Mesenchymal stem cell (in vitro differentiated cells and primary cell): ENCODE measurements at regions not wholly inside any gene's neighbourhood (a gene's known extent, or its start where the extent isn't known, plus 50 kb on each side); places are given as distances from the start of the nearest gene placed in this dataset.

Experiments
- DNase-seq: peaks from one replicate; pipeline ENCODE4 v3.0.0-alpha.2; 2013
- H2AFZ ChIP-seq: one replicate; pipeline ENCODE4 v1.6.1; 2013; ENCODE audit warnings: low read depth, mild to moderate bottlenecking, control low read depth, inconsistent platforms, low read length, moderate library complexity
- H2AK5ac ChIP-seq: 2 replicates; pipeline ENCODE4 v1.6.1; 2013; ENCODE audit warnings: low read length, moderate library complexity, mild to moderate bottlenecking, inconsistent platforms; ENCODE audit not compliant: severe bottlenecking
- H2BK120ac ChIP-seq: one replicate; pipeline ENCODE4 v1.6.1; 2013; ENCODE audit warnings: low read depth, mild to moderate bottlenecking, inconsistent platforms, low read length, moderate library complexity
- H2BK12ac ChIP-seq, 2 experiments: one replicate each; pipeline ENCODE4 v1.6.1; 2013; ENCODE audit warnings: inconsistent platforms in 2 of 2, low read length in 2 of 2, mild to moderate bottlenecking in 2 of 2, moderate library complexity in 2 of 2, control low read depth in 1 of 2
- H2BK15ac ChIP-seq: one replicate; pipeline ENCODE4 v1.6.1; 2013; ENCODE audit warnings: mild to moderate bottlenecking, low read depth, inconsistent platforms; ENCODE audit not compliant: poor library complexity, severe bottlenecking
- H2BK5ac ChIP-seq: 2 replicates; pipeline ENCODE4 v1.6.1; 2013; ENCODE audit warnings: low read depth, mild to moderate bottlenecking, low read length, control low read depth, inconsistent platforms; ENCODE audit not compliant: poor library complexity, severe bottlenecking
- H3K14ac ChIP-seq, 2 experiments: one replicate each; pipeline ENCODE4 v1.6.1; 2013; ENCODE audit warnings: inconsistent platforms in 2 of 2, low read length in 2 of 2, control low read depth in 1 of 2, mild to moderate bottlenecking in 1 of 2, moderate library complexity in 1 of 2
- H3K18ac ChIP-seq, 2 experiments: one replicate each; pipeline ENCODE4 v1.6.1; 2013; ENCODE audit warnings: inconsistent platforms in 2 of 2, low read length in 2 of 2, control low read depth in 1 of 2, low read depth in 1 of 2, mild to moderate bottlenecking in 1 of 2
- H3K23ac ChIP-seq, 2 experiments: one replicate each; pipeline ENCODE4 v1.6.1; 2013; ENCODE audit warnings: inconsistent platforms in 2 of 2, low read length in 2 of 2, mild to moderate bottlenecking in 2 of 2, moderate library complexity in 2 of 2, control low read depth in 1 of 2
- H3K27ac ChIP-seq: 2 replicates; pipeline ENCODE4 v1.5.1; 2013; ENCODE audit warnings: mild to moderate bottlenecking, moderate library complexity, low read length, control low read depth, inconsistent platforms; ENCODE audit not compliant: poor library complexity, severe bottlenecking
- H3K27me3 ChIP-seq, 2 experiments: 2 replicates each; pipeline versions ENCODE4 v1.6.1 to v1.7.0; 2013; ENCODE audit warnings: low read length in 2 of 2, mild to moderate bottlenecking in 2 of 2, moderate library complexity in 2 of 2, control low read depth in 1 of 2, inconsistent platforms in 1 of 2; ENCODE audit not compliant: control insufficient read depth in 1 of 2, insufficient read depth in 1 of 2
- H3K36me3 ChIP-seq, 2 experiments: 2 replicates each; pipeline versions ENCODE4 v1.6.1 to v1.7.0; 2013; ENCODE audit warnings: low read length in 2 of 2, control low read depth in 1 of 2, inconsistent platforms in 1 of 2, low read depth in 1 of 2, mild to moderate bottlenecking in 1 of 2; ENCODE audit not compliant: insufficient read depth in 2 of 2, control insufficient read depth in 1 of 2
- H3K4ac ChIP-seq, 2 experiments: one replicate each; pipeline ENCODE4 v1.6.1; 2013; ENCODE audit warnings: inconsistent platforms in 2 of 2, low read length in 2 of 2, mild to moderate bottlenecking in 2 of 2, moderate library complexity in 2 of 2, control low read depth in 1 of 2, low read depth in 1 of 2
- H3K4me1 ChIP-seq: 2 replicates; pipeline ENCODE4 v1.6.1; 2013; ENCODE audit warnings: low read depth, low read length, control low read depth; ENCODE audit not compliant: control insufficient read depth, insufficient read depth
- H3K4me2 ChIP-seq: 2 replicates; pipeline ENCODE4 v1.6.1; 2013; ENCODE audit warnings: low read length, mild to moderate bottlenecking, inconsistent platforms; ENCODE audit not compliant: poor library complexity, severe bottlenecking
- H3K4me3 ChIP-seq, 2 experiments: 2 replicates each; pipeline versions ENCODE4 v1.5.1 to v1.7.0; 2013; ENCODE audit warnings: low read length in 2 of 2, mild to moderate bottlenecking in 2 of 2, control low read depth in 1 of 2, low read depth in 1 of 2; ENCODE audit not compliant: insufficient read depth in 1 of 2
- H3K79me1 ChIP-seq: replicated peaks from 2 replicates; pipeline ENCODE4 v1.6.1; 2013; ENCODE audit warnings: mild to moderate bottlenecking, control low read depth, low read length, inconsistent platforms; ENCODE audit not compliant: poor library complexity, severe bottlenecking
- H3K9ac ChIP-seq: 2 replicates; pipeline ENCODE4 v1.7.0; 2013; ENCODE audit warnings: mild to moderate bottlenecking, low read length, moderate library complexity
- H3K9me3 ChIP-seq: 2 replicates; pipeline ENCODE4 v1.7.0; 2013; ENCODE audit warnings: mild to moderate bottlenecking, low read length; ENCODE audit not compliant: control insufficient read depth
- H4K8ac ChIP-seq: one replicate; pipeline ENCODE4 v1.6.1; 2013; ENCODE audit warnings: inconsistent platforms, mild to moderate bottlenecking, low read length, moderate library complexity
- H4K91ac ChIP-seq: one replicate; pipeline ENCODE4 v1.6.1; 2013; ENCODE audit warnings: mild to moderate bottlenecking, low read length, inconsistent platforms
- WGBS: methylation state at CpG from one replicate; pipeline ENCODE4 v1.1.7; 2013; ENCODE audit warnings: mixed read lengths; 5-methylcytosine and 5-hydroxymethylcytosine counted together

DNA sequence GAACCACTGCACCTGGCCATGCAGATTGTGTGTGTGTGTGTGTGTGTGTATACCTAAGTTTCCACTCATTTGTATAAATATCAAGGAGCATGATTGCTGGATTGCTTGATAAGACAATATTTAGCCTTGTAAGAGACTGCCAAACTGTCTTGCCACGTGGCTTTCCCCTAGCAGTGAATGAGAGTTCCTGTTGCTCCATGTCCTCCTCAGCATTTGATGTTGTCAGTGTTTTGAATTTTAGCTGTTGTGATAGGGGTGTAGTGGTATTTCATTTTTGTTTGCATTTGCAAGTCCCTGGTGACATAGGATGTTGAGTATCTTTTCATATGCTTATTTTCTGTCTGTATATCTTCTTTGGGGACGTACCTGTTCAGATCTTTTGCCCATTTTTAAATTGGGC is 99.0 kb upstream of the ZNF536 start:
- no peak overlapping the region for H2AFZ ChIP-seq
- H3K18ac ChIP-seq = no peak overlapping the region
- no peak overlapping the region for H3K14ac ChIP-seq
- H3K36me3 ChIP-seq = no peaks in the 10 kb centered on the region
- H2BK120ac ChIP-seq = no peak overlapping the region
- no peak overlapping the region for H2BK15ac ChIP-seq
- no peaks in the 10 kb centered on the region for H3K9me3 ChIP-seq
- no peak overlapping the region for H3K4ac ChIP-seq
- H3K9ac ChIP-seq = no peak overlapping the region
- WGBS = 13% methylated on average over 1 of the region's 2 CpGs
- H3K4me3 ChIP-seq = no peak overlapping the region
- H3K4me1 ChIP-seq = no peaks in the 10 kb centered on the region
- no peaks in the 10 kb centered on the region for H3K27me3 ChIP-seq
- no peak overlapping the region for H3K23ac ChIP-seq
- no peak overlapping the region for H2AK5ac ChIP-seq
- no peak overlapping the region for H3K27ac ChIP-seq
- H4K8ac ChIP-seq = no peak overlapping the region
- H4K91ac ChIP-seq = no peak overlapping the region
- H2BK12ac ChIP-seq = no peak overlapping the region
- no peak overlapping the region for H2BK5ac ChIP-seq
- no peak overlapping the region for H3K4me2 ChIP-seq
- DNase-seq = no peak
- H3K79me1 ChIP-seq = no peaks in the 10 kb centered on the region

DNA sequence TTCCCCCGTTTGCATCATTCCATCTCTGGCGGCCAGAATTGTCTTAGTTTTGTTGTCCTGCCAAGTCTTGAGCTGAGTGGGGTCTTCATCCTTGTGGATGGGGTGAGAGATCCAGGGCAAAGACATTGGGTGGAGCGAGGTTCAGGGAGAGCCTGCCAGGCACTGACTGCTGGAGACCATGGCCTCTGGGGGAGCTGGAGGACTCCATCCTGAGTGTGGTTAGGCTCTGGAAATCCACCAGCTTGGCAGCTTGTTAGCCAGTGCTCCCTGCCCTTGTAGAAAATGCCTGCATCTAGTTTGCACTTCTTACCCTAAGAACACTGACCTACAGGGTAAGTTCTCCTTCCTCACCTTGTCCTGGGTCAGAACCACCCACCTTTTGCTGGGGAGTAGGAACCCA is 97.2 kb upstream of the ZNF536 start:
- H2BK5ac ChIP-seq = no peak overlapping the region
- H3K9me3 ChIP-seq = no peaks in the 10 kb centered on the region
- H2AK5ac ChIP-seq = no peak overlapping the region
- H3K4me1 ChIP-seq = no peaks in the 10 kb centered on the region
- H3K18ac ChIP-seq = no peak overlapping the region
- H3K4ac ChIP-seq = no peak overlapping the region
- H2BK120ac ChIP-seq = no peak overlapping the region
- H3K14ac ChIP-seq = no peak overlapping the region
- no peak overlapping the region for H2BK12ac ChIP-seq
- no peak overlapping the region for H3K27ac ChIP-seq
- H2BK15ac ChIP-seq = no peak overlapping the region
- H4K91ac ChIP-seq = no peak overlapping the region
- WGBS = 81% methylated on average over 3 of the region's 3 CpGs
- H3K9ac ChIP-seq = no peak overlapping the region
- no peak overlapping the region for H3K4me2 ChIP-seq
- H3K27me3 ChIP-seq = no peaks in the 10 kb centered on the region
- H3K23ac ChIP-seq = no peak overlapping the region
- no peak overlapping the region for H3K4me3 ChIP-seq
- H3K36me3 ChIP-seq = no peaks in the 10 kb centered on the region
- DNase-seq = no peak
- no peak overlapping the region for H4K8ac ChIP-seq
- no peaks in the 10 kb centered on the region for H3K79me1 ChIP-seq
- H2AFZ ChIP-seq = no peak overlapping the region

DNA sequence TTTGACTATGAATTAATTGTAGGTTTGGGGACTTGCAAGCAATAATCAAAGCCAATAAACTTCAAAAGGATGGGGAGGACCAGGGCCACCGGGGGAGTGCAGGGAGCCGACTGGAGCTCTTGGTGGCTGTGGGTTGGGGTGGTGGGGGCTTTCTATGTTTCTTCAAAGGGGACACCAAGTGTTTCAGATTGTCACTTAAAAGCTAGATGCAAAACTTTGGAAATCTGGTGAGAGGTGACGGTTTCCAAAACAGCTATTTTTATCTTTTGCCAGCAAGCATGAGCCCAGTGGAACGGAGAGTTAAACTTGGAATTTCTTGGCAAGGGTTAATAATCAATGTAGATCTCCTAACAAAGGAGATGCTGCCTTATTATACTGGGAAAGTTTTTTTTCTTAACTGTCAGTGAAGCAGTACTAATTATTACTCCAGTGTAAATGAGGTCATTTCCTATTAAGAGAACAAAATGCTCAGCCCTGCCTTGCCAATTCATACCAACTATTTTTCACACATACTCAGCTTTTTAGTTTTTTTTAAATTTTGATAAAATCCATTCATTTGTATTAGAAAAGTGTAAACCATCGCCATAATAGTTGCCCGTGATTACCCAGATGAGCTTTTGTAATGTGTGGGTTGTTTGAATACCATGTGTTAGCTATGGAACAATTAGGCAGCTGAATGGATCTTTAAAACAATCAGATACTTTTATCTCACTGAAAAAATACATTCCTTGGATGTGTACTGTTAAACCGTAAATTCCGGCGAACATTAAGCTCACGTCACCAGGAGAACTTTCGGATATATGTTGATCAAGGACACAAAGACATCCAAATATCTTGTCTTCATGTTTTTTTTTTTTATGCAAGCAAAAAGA is 95.9 kb upstream of the ZNF536 start:
- H4K91ac ChIP-seq = no peak overlapping the region
- H3K18ac ChIP-seq = no peak overlapping the region
- H4K8ac ChIP-seq = no peak overlapping the region
- H3K4me1 ChIP-seq = no peaks in the 10 kb centered on the region
- H2BK120ac ChIP-seq = no peak overlapping the region
- no peaks in the 10 kb centered on the region for H3K27me3 ChIP-seq
- WGBS = 70% methylated on average over 5 of the region's 11 CpGs
- H2BK12ac ChIP-seq = no peak overlapping the region
- no peak overlapping the region for H3K4me2 ChIP-seq
- no peak overlapping the region for H3K9ac ChIP-seq
- no peaks in the 10 kb centered on the region for H3K79me1 ChIP-seq
- H3K9me3 ChIP-seq = no peaks in the 10 kb centered on the region
- H3K36me3 ChIP-seq = no peaks in the 10 kb centered on the region
- H2AK5ac ChIP-seq = no peak overlapping the region
- DNase-seq = no peak
- no peak overlapping the region for H2BK5ac ChIP-seq
- no peak overlapping the region for H2BK15ac ChIP-seq
- H3K27ac ChIP-seq = no peak overlapping the region
- H3K4me3 ChIP-seq = no peak overlapping the region
- no peak overlapping the region for H3K14ac ChIP-seq
- H2AFZ ChIP-seq = no peak overlapping the region
- no peak overlapping the region for H3K4ac ChIP-seq
- H3K23ac ChIP-seq = no peak overlapping the region

DNA sequence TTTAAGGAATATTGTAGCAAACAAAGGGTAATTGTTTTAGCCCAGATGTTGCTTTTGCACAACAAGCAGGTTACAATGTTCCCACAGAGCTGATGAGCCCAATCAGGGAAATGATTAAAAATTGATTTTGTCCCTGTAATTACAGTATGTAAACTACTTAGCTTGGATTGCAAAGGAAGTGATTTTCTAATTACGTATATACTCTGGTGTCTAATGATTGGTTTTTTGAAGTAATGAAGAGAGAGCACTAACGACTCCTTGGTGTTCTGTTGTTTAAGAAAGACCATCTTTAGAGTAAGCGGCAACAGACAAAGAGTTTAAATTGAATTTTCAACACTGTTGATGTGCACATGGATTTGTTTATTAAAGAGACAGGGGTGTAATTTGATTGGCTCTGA is 95.3 kb upstream of the ZNF536 start:
- no peak overlapping the region for H2AK5ac ChIP-seq
- no peak overlapping the region for H3K4me3 ChIP-seq
- H2BK12ac ChIP-seq = no peak overlapping the region
- H3K9ac ChIP-seq = no peak overlapping the region
- H2AFZ ChIP-seq = no peak overlapping the region
- H4K91ac ChIP-seq = no peak overlapping the region
- H3K4me2 ChIP-seq = no peak overlapping the region
- no peak overlapping the region for H3K4ac ChIP-seq
- DNase-seq = no peak
- H3K14ac ChIP-seq = no peak overlapping the region
- no peak overlapping the region for H3K18ac ChIP-seq
- no peak overlapping the region for H3K27ac ChIP-seq
- no peak overlapping the region for H3K23ac ChIP-seq
- no peaks in the 10 kb centered on the region for H3K79me1 ChIP-seq
- no peak overlapping the region for H2BK120ac ChIP-seq
- H3K36me3 ChIP-seq = no peaks in the 10 kb centered on the region
- no peak overlapping the region for H2BK15ac ChIP-seq
- WGBS = 81% methylated on average over 3 of the region's 3 CpGs
- H3K27me3 ChIP-seq = no peaks in the 10 kb centered on the region
- no peaks in the 10 kb centered on the region for H3K4me1 ChIP-seq
- H4K8ac ChIP-seq = no peak overlapping the region
- H3K9me3 ChIP-seq = no peaks in the 10 kb centered on the region
- H2BK5ac ChIP-seq = no peak overlapping the region
